Esophagus muscularis mucosa (tissue), 4 donors: ENCODE measurements at regions not wholly inside any gene's neighbourhood (a gene's known extent, or its start where the extent isn't known, plus 50 kb on each side); places are given as distances from the start of the nearest gene placed in this dataset.

ENCODE experiments used
- DNase-seq: peaks from one replicate; pipeline ENCODE4 v3.0.0-alpha.2; 2017; ENCODE audit errors: extremely low spot score
- H3K27ac ChIP-seq, 4 donors: fragments of 200-600 bp; sonication (generic); replicated peaks in 1 of 4; 1 replicate in 3 of 4; 2 replicates in 1 of 4; pipeline ENCODE4 v1.5.1; 2016 to 2019; ENCODE audit warnings: mild to moderate bottlenecking in 1 of 4
- H3K27me3 ChIP-seq, 4 donors: fragments of 200-600 bp; sonication (generic); one replicate each; pipeline versions ENCODE4 v1.5.1 to v1.6.0; 2016 to 2019
- H3K36me3 ChIP-seq, 4 donors: fragments of 200-600 bp; sonication (generic); one replicate each; pipeline ENCODE4 v1.5.1; 2016 to 2019
- H3K4me1 ChIP-seq, 4 donors: fragments of 200-600 bp; sonication (generic); one replicate each; pipeline ENCODE4 v1.5.1; 2016 to 2019
- H3K4me3 ChIP-seq, 4 donors: fragments of 200-600 bp; sonication (generic); 1 replicate in 2 of 4; 2 replicates in 2 of 4; pipeline ENCODE4 v1.5.1; 2016 to 2019; ENCODE audit warnings: mild to moderate bottlenecking in 4 of 4, moderate library complexity in 1 of 4
- H3K9me3 ChIP-seq, 4 donors: fragments of 200-600 bp; sonication (generic); 1 replicate in 3 of 4; 2 replicates in 1 of 4; pipeline ENCODE4 v1.5.1; 2016 to 2019
- EP300 ChIP-seq: sonication (generic); formaldehyde crosslinking; IDR thresholded peaks from one replicate; pipeline ENCODE4 v1.6.1; 2017; ENCODE audit warnings: antibody characterized with exemption
- POLR2A ChIP-seq: fragments of 450-650 bp; IDR thresholded peaks from one replicate; pipeline ENCODE4 v1.6.1; 2017; ENCODE audit warnings: antibody characterized with exemption, moderate library complexity, mild to moderate bottlenecking, low read depth
- POLR2AphosphoS5 ChIP-seq, 2 donors: sonication (generic); formaldehyde crosslinking; IDR thresholded peaks; one replicate each; pipeline ENCODE4 v1.6.1; 2017; ENCODE audit warnings: antibody characterized with exemption in 2 of 2
- WGBS: methylation state at CpG from one replicate; pipeline ENCODE4 v1.1.5; 2018; 5-methylcytosine and 5-hydroxymethylcytosine counted together
- intact Hi-C: fragments of 100-400 bp; cut with DNase I; formaldehyde crosslinking; loops from one replicate; pipeline ENCODE4 v1.15.1; 2023
- TF ChIP-seq, protein P1 (sequence below), 3 experiments: fragments of 200-600 bp in 2 of 3; fragments of 450-650 bp in 1 of 3; sonication (generic) in 2 of 3; IDR thresholded peaks; one replicate each; pipeline ENCODE4 v1.5.1; 2017 to 2019; ENCODE audit warnings: antibody characterized with exemption in 3 of 3, mild to moderate bottlenecking in 2 of 3, moderate library complexity in 1 of 3

DNA sequence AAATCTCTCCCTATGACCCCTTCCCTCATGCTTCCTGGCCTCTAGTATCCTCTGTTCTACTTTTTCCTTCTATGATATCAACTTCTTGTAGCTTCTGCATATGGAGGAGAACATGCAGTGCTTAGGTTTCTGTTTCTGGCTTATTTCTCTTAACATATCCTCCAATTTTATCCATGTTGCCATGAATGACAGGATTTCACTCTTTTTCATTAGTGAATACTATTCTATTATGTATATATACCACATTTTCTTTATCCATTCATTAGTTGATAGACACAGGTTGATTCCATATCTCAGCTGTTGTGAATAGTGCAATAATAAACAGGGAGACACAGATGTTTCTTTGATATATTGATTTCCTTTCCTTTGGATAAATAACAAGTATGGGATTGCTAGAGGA is 123.3 kb upstream of the SESN3 start:
- Histone ChIP-seq H3K4me1 (peaks cover 0 to 14% (median 13%) of the 10 kb centered on the region in 4 donors), H3K27me3 (no peaks in the 10 kb centered on the region), H3K27ac (no peak overlapping the region), H3K36me3 (no peaks in the 10 kb centered on the region), H3K4me3 (no peak overlapping the region), H3K9me3 (peaks cover 0 to 2% (median 0%) of the 10 kb centered on the region in 4 donors)
- TF ChIP-seq POLR2AphosphoS5 (IDR thresholded peaks at IDR 0.05) (no peak), POLR2A (no peak), EP300 (no peak)
- TF ChIP-seq, protein P1, sequence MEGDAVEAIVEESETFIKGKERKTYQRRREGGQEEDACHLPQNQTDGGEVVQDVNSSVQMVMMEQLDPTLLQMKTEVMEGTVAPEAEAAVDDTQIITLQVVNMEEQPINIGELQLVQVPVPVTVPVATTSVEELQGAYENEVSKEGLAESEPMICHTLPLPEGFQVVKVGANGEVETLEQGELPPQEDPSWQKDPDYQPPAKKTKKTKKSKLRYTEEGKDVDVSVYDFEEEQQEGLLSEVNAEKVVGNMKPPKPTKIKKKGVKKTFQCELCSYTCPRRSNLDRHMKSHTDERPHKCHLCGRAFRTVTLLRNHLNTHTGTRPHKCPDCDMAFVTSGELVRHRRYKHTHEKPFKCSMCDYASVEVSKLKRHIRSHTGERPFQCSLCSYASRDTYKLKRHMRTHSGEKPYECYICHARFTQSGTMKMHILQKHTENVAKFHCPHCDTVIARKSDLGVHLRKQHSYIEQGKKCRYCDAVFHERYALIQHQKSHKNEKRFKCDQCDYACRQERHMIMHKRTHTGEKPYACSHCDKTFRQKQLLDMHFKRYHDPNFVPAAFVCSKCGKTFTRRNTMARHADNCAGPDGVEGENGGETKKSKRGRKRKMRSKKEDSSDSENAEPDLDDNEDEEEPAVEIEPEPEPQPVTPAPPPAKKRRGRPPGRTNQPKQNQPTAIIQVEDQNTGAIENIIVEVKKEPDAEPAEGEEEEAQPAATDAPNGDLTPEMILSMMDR (IDR thresholded peaks at IDR 0.05), result no peak
- DNase-seq, result no peak
- intact Hi-C loops, result no loop called here

DNA sequence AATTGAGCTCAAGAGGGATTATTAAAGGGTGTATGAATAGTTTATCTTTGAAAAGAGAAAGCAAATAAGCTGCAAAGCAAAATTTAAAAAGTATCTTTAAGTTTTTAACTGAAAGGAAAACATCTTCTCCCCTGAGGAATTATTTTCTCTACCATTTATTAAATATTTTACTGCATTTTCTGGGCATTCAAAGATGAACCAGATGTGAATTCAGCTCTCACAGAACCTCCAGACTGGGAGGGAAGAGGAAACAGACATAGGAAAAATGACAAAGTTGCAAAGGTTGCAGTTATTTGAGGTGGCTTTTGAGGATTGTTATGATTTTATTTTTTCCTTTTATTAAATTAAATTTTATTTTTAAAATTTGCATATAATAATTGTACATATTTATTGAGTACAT is 122.7 kb upstream of the SESN3 start:
- Histone ChIP-seq H3K36me3 (no peaks in the 10 kb centered on the region), H3K4me1 (peaks cover 0 to 8% (median 7%) of the 10 kb centered on the region in 4 donors), H3K27ac (no peak overlapping the region), H3K9me3 (peaks cover 0 to 5% (median 0%) of the 10 kb centered on the region in 4 donors), H3K4me3 (no peak overlapping the region), H3K27me3 (no peaks in the 10 kb centered on the region)
- TF ChIP-seq POLR2AphosphoS5 (IDR thresholded peaks at IDR 0.05) (no peak), EP300 (no peak), POLR2A (no peak)
- TF ChIP-seq, protein P1 (IDR thresholded peaks at IDR 0.05), result no peak
- intact Hi-C loops, result no loop called here
- no peak for DNase-seq

DNA sequence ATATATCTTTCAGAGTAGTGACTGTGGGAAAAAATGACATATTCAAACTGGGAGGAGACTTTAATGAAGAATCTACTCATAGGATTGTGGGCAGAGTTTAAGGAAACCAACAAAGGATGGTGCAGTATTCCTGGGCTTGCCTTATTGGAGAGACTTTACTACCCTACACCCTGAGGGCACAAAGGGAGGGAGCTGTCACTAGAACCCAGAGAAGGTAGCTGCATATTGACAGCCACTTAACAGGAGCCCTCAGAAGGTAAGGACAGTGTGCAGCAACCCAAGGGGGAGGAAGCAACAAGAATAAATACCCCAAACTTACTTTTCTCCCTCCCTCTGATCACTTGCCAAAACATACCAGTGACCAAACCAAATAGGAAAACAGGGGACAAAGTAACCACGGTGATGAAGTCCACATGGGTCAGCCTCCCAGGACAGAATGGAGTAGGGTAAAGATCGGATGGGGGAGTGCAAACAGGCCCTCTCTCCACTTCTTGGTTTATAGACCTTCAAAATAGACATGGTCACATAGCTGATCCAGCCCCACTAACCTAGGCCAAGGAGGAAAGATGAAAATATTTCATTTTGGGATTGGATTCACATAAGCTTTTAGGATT is 121.8 kb upstream of the SESN3 start:
- no peak overlapping the region for H3K4me3 ChIP-seq
- 81% methylated on average over 2 of the region's 2 CpGs for WGBS
- H3K9me3 ChIP-seq, result peaks cover 0 to 5% (median 0%) of the 10 kb centered on the region in 4 donors
- TF ChIP-seq EP300 (no peak), POLR2AphosphoS5 (IDR thresholded peaks at IDR 0.05) (no peak), POLR2A (no peak)
- TF ChIP-seq, protein P1 (IDR thresholded peaks at IDR 0.05), result no peak
- no peak overlapping the region for H3K27ac ChIP-seq
- no peak for DNase-seq
- H3K36me3 ChIP-seq, result no peaks in the 10 kb centered on the region
- intact Hi-C loops, result no loop called here
- H3K4me1 ChIP-seq, result no peaks in the 10 kb centered on the region
- H3K27me3 ChIP-seq, result no peaks in the 10 kb centered on the region

DNA sequence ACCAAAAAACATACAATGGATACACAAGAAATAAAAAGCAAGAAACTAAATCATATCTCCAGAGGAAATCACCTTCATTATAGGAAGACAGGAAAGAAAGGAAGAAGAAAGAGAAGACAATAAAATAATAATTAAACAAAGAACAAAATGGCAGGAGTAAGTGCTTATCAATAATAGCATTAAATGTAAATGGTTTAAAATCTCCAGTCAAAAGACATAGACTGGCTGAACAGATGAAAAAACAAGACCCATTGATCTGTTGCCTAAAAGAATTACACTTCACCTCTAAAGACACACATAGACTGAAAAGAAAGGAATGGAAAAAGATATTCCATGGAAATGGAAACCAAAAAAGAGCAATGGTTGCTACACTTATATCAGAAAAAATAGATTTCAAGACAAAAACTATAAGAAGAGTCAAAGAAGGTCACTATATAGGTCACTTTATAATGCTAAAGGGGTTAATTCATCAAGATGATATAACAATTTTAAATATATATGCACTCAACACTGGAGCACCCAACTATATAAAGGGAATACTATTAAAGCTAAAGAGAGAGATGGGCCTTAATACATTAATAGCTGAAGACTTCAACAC is 118.4 kb upstream of the SESN3 start:
- intact Hi-C loops, result no loop called here
- Histone ChIP-seq H3K4me3 (no peak overlapping the region), H3K9me3 (peaks cover 0 to 5% (median 0%) of the 10 kb centered on the region in 4 donors), H3K36me3 (no peaks in the 10 kb centered on the region), H3K4me1 (peaks cover 0 to 5% (median 0%) of the 10 kb centered on the region in 4 donors), H3K27me3 (no peaks in the 10 kb centered on the region), H3K27ac (no peak overlapping the region)
- no peak for TF ChIP-seq POLR2A
- no peak for TF ChIP-seq POLR2AphosphoS5 (IDR thresholded peaks at IDR 0.05)
- TF ChIP-seq, protein P1 (IDR thresholded peaks at IDR 0.05), result no peak
- no peak for TF ChIP-seq EP300
- DNase-seq, result no peak
